Limb (tissue), 2 donors: ENCODE measurements at regions not wholly inside any gene's neighbourhood (a gene's known extent, or its start where the extent isn't known, plus 50 kb on each side); places are given as distances from the start of the nearest gene placed in this dataset.

ENCODE experiments used
- DNase-seq, 2 donors: peaks; one replicate each; pipeline ENCODE4 v3.0.0-alpha.2; 2016; ENCODE audit errors: extremely low spot score in 2 of 2

GRCh38 chr10:130554701-130555410, 418.7 kb downstream of the GLRX3 start:
- DNase-seq = no peak

GRCh38 chr10:130555411-130555750, 419.2 kb downstream of the GLRX3 start:
- no peak for DNase-seq

- DNase-seq = no peak
Observed at GRCh38 chr10:130557181-130557845, 421.1 kb downstream of the GLRX3 start.

DNA sequence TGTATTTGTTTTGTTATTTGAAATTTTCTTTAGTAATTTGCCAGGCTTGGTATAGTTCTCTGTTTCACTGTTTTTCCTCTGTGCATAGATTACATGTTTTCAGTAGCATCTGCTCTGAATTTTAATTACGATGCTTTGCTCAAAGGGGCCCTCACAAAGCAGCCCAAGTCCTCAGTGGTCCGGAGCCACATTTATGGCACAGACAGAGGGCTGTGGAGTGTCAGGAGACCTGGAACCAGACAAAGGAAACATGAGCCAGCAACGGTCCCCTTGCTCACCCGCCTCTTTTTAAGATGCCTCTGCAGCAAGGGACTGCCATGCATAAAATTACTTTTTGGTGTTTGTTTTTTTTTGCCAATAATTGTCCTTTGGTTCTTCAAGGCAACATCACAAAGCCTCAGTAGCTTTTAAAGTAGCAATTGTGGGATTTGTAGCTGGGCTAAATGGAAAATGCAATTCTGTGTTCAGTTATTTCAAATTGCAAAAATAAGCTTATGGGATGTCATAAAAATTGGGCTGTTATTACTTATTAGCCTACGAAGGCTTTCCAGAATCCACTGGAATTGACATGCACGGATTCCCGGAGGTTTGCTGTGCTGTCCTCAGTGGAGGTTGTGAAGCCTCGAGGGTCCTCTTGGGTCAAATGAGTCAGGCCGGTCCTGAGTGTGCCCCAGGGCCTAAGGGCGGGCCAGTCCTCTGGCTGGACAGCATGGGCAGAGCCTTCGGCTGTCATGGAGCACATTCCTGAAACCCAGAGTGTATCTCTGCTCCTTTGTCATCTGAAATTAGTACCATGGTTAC, 422.8 kb downstream of the GLRX3 start:
- no peak for DNase-seq

- no peak for DNase-seq
Observed at GRCh38 chr10:130559547-130559880, 423.3 kb downstream of the GLRX3 start.

GRCh38 chr10:130560116-130560515, 423.9 kb downstream of the GLRX3 start:
- DNase-seq = no peak

GRCh38 chr10:130560573-130560972, 424.4 kb downstream of the GLRX3 start:
- DNase-seq = no peak

- DNase-seq = no peak
Observed at GRCh38 chr10:130561681-130562080, 425.5 kb downstream of the GLRX3 start.

- DNase-seq = no peak
Observed at GRCh38 chr10:130567011-130567410, 430.8 kb downstream of the GLRX3 start.

DNA sequence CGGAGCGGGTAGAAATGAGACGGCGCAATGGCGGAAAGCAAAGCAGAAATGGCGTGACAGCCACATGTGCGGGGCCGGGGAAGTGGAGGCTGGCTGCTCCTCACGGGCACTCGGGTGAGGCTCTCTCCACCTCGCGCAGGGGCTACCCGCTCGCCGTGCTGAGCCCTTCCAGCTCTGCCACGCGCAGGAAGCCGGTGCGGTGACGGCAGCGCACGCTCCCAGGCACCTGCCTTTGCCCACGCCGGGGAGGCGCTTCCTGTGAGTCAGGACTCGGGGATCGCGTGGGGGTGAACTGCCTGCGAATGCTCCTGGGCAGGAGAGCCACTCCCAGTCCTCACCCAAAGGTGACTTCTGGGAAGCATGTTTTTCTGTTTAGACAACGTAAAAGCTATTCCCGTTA, 431.2 kb downstream of the GLRX3 start:
- no peak for DNase-seq

DNA sequence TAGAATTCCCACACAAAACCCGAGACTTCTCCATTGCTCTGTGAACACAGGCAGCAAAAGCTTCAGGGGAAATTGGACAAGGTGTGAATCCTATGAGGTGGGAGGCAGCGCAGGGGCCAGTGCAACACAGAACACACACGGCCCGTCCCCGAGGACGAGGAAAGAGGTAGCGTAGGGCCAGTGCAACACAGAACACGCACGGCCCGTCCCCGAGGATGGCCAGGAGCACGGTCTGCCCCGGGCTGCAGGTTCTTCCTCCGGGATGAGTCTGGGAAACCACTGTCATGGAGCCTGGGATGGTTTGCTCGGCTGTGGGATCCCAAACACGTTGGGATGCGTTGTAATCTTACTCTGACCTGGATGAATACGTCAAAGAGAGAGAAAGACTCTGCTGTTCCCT, 432.1 kb downstream of the GLRX3 start:
- no peak for DNase-seq

- no peak for DNase-seq
Observed at GRCh38 chr10:130570074-130570473, 433.9 kb downstream of the GLRX3 start.

DNA sequence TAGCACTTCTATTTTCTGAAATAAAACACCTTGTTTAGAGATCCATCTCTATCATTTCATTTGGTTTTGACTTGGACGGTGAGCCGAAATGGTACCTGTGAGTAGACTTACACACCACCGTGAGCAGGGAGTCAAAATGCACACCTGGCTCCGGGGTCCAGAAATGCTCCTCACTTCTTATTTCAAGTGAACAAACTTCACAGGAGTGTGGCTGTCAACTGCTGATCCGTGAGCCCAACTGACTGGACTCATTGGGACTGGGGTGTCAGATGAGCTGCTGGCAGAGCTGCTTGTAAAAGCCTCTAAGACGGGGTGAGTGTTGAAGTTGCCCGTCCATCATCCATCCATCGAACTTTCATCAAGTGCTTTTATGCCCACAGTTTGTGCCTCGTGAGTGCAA, 435.5 kb downstream of the GLRX3 start:
- no peak for DNase-seq

- no peak for DNase-seq
Observed at GRCh38 chr10:130573446-130573845, 437.3 kb downstream of the GLRX3 start.

DNA sequence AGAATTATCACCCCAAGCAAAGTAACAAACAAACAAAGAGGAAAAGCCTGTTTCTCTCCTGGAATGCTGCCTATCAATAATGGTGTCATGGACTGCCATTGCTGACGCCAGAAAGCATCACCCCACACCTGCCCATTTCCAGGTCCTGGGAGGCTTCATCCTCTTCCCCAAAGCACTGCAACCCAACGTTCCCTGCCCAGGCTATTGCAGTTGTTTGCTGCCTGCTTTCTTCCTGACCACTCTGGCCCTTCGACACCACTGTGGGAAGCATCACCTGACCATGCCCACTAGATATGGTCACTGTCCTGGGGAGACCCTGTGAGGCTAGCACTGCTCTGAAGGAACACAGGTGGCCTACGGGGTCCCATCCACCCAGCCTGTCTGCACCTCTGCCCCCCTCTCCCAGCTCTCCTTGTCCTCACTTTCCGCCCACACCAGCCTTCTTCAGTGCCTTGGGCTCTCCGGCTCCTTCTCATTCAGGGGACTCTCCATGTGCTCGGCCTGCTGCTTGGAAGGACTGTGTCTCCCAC, 439.6 kb downstream of the GLRX3 start:
- DNase-seq = no peak

- no peak for DNase-seq
Observed at GRCh38 chr10:130576427-130576826, 440.2 kb downstream of the GLRX3 start.

GRCh38 chr10:130577039-130577438, 440.8 kb downstream of the GLRX3 start:
- DNase-seq = no peak

DNA sequence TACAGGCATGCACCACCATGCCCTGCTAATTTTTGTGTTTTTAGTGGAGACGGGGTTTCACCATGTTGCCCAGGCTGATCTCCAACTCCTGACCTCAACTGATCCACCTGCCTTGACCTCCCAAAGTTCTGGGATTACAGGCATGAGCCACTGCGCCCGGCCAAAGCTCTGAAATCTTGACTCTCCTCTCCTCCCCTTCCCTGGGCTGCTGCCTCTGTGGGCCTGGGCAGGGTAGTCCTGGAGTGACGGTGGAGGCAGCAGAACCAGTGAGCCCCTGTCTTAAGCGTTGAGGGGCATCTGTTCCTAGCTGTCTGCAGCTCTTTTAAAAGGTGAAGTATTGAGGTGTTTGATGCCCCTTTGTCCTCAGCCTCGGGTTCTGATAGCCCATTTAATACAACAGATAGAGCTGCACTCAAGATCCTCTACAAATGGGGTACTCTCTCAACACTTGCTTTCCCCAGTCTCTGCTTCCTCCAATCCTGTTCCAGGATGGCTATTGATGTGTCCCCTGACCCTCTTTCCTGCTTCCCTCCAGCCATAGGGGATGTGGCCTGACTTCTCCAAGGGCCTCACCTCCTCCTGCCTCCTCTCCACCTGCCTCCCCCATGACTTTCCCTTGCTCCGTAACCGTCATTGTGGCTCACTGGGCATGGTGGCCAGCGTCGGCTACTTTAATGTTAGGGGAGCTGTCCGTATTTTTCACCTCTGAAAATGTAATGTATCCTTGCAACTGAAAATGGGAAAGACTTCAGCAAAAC, 442.5 kb downstream of the GLRX3 start:
- no peak for DNase-seq

- no peak for DNase-seq
Observed at GRCh38 chr10:130579913-130580312, 443.7 kb downstream of the GLRX3 start.

GRCh38 chr10:130580975-130581374, 444.8 kb downstream of the GLRX3 start:
- DNase-seq = no peak

GRCh38 chr10:130587718-130588117, 451.5 kb downstream of the GLRX3 start:
- no peak for DNase-seq

DNA sequence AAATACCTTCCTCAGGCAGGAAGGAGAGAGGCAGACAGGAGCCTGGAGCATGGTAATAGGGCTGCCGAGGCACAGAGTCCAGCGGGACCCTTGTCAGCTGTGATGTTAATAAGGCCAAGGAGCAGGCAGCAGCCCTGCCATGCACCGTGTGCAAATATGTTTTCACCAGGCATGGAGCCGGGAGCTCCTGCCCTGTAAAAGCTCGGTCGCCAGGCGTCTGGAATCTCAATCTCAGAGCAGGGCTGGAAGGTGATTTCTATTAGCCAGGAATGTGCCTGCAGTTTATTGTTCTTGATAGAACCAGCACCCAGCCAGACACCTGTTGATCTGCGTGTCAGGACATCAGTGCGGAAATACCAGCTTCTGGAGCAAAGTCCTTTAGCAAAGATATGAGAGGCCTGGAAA, 469.8 kb downstream of the GLRX3 start:
- DNase-seq = no peak
